Ovary (tissue), 3 donors: ENCODE measurements at regions not wholly inside any gene's neighbourhood (a gene's known extent, or its start where the extent isn't known, plus 50 kb on each side); places are given as distances from the start of the nearest gene placed in this dataset.

ENCODE experiments used
- EP300 ChIP-seq: sonication (generic); formaldehyde crosslinking; IDR thresholded peaks from one replicate; pipeline ENCODE4 v1.6.1; 2017; ENCODE audit warnings: antibody characterized with exemption
- TF ChIP-seq, protein P1 (sequence below), 3 donors: fragments of 450-650 bp in 2 of 3; fragments of 200-600 bp in 1 of 3; IDR thresholded peaks; one replicate each; pipeline versions ENCODE4 v1.5.1 to v1.8.0; 2016 to 2022; ENCODE audit warnings: antibody characterized with exemption in 3 of 3, mild to moderate bottlenecking in 1 of 3
- donor health status: DM: no; HTN: no; CAD: no.

DNA sequence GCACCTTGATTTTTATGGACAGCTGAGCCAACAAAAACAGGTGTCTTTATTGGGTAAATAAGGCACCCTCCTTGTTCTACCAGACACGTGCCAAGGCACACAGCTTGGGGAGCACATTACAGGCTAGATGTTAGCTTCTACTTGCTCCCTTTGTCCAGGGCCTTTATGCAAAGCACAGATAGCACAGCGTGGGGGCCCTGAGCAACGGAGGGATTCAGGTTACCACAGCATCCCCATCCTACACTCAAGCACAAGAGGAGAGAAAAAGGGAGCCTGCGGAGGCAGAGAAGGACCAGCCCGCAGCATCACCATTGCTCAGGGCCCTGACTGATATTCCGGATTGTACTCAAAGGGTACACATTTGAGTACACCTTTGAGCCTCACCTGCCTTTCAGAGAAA is 181.7 kb upstream of the KIF2A start:
- no peak for TF ChIP-seq EP300
- TF ChIP-seq, protein P1, sequence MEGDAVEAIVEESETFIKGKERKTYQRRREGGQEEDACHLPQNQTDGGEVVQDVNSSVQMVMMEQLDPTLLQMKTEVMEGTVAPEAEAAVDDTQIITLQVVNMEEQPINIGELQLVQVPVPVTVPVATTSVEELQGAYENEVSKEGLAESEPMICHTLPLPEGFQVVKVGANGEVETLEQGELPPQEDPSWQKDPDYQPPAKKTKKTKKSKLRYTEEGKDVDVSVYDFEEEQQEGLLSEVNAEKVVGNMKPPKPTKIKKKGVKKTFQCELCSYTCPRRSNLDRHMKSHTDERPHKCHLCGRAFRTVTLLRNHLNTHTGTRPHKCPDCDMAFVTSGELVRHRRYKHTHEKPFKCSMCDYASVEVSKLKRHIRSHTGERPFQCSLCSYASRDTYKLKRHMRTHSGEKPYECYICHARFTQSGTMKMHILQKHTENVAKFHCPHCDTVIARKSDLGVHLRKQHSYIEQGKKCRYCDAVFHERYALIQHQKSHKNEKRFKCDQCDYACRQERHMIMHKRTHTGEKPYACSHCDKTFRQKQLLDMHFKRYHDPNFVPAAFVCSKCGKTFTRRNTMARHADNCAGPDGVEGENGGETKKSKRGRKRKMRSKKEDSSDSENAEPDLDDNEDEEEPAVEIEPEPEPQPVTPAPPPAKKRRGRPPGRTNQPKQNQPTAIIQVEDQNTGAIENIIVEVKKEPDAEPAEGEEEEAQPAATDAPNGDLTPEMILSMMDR (IDR thresholded peaks at IDR 0.05), result no peak
